Ectodermal cell (in vitro differentiated cells): ENCODE measurements at regions not wholly inside any gene's neighbourhood (a gene's known extent, or its start where the extent isn't known, plus 50 kb on each side); places are given as distances from the start of the nearest gene placed in this dataset.

Experiments used
- H3K27ac ChIP-seq: 2 replicates; pipeline ENCODE4 v1.7.0; 2013; ENCODE audit warnings: mild to moderate bottlenecking, low read depth, low read length; ENCODE audit not compliant: insufficient read depth, poor library complexity, severe bottlenecking
- H3K27me3 ChIP-seq: 2 replicates; pipeline ENCODE4 v1.7.0; 2013; ENCODE audit warnings: mild to moderate bottlenecking, low read length; ENCODE audit not compliant: insufficient read depth, control insufficient read depth, poor library complexity, severe bottlenecking
- H3K36me3 ChIP-seq: one replicate; pipeline ENCODE4 v1.7.0; 2013; ENCODE audit warnings: low read length; ENCODE audit not compliant: control insufficient read depth, insufficient read depth
- H3K4me1 ChIP-seq: one replicate; pipeline ENCODE4 v1.7.0; 2013; ENCODE audit warnings: low read length; ENCODE audit not compliant: control insufficient read depth, insufficient read depth
- H3K4me3 ChIP-seq: 2 replicates; pipeline ENCODE4 v1.7.0; 2013; ENCODE audit warnings: low read depth, low read length, control low read depth; ENCODE audit not compliant: insufficient read depth
- H3K9me3 ChIP-seq: 2 replicates; pipeline ENCODE4 v1.7.0; 2013; ENCODE audit warnings: mild to moderate bottlenecking, low read length, moderate library complexity; ENCODE audit not compliant: control insufficient read depth
- WGBS, 2 experiments: methylation state at CpG; one replicate each; pipeline ENCODE4 v1.1.7; 2013; ENCODE audit warnings: missing lambda C conversion rate in 2 of 2; 5-methylcytosine and 5-hydroxymethylcytosine counted together

DNA sequence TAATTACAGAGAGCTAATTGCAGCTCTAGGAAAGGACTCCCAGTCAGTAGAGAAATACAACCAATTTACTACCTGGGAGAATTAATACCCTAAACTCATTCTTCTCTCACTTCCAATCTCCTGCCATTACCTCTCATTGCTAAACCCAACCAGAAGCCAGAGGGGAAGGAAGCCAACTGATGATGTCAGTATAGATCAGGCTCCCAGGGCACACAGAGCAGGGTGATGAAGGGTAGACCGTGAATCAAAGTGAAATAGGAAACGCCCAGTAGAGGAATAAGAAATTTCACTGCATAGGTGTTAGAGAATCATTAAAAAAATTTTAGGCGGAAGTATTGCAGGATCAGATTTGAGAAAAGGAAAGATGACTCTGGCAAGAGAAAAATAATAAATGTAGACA is 456.8 kb upstream of the NXPH2 start:
- Histone ChIP-seq H3K27ac (no peak overlapping the region), H3K36me3 (no peaks in the 10 kb centered on the region), H3K9me3 (no peaks in the 10 kb centered on the region), H3K4me3 (no peak overlapping the region), H3K4me1 (no peaks in the 10 kb centered on the region), H3K27me3 (no peaks in the 10 kb centered on the region)
- 92 to 96% methylated on average over 3 of the region's 3 CpGs for WGBS, 2 experiments

DNA sequence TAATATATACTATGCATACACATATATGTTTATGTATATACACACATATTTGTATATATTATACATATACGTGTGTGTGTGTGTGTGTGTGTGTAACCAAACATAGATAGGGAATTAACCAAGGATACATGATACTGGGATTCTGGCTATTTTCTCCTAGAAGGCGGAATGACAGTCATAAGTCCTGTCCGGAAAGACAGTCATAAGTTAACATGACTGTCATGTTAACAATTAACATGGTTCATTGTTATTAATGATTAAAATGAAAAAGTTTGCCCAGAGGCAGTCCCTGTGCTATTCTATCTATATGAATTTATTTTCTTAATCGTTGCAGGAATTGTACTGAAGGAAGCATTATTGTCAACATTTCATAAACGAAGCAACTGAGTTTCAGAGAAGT is 450.7 kb upstream of the NXPH2 start:
- Histone ChIP-seq H3K27ac (no peak overlapping the region), H3K27me3 (no peaks in the 10 kb centered on the region), H3K4me3 (no peak overlapping the region), H3K9me3 (no peaks in the 10 kb centered on the region), H3K36me3 (no peaks in the 10 kb centered on the region), H3K4me1 (no peaks in the 10 kb centered on the region)
- WGBS, 2 experiments: 73 to 75% methylated on average over 5 of the region's 5 CpGs

DNA sequence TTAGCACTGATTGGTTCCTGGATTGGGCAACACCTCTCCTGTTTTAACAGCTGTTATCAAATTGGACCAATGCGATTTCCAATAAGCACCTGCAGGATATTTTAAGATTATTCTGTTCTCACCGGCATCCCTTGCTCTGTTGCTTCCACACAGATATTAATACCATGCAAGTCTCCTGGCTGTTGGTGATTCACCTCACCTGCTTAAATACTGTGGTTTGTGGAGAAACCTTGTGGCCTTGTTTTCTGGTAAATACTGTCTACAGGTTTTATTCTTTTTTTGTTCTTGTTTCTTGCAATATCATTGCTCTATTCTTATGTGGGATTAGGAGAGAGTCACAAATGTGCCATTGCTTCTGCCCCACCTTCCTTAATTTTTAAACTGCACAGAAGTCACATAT is 448.1 kb upstream of the NXPH2 start:
- Histone ChIP-seq H3K36me3 (no peaks in the 10 kb centered on the region), H3K27ac (no peak overlapping the region)

DNA sequence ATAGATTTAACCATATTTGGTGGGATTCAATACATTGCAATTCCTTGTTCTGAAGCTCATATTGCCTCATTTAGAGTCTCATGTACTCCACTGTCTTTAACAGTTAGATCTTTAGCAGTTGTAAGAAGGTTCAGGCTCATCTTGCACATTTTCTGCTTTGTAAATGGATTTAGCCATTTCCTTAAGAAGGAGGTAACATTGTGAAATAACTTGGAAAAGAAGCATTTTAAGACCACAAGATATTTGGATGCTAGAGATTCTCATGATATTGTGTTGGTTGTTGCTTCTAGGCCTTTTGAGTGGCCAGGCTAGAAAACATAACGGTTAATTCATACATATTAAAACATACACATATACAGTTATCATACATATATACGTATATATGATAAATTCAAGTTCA is 445.8 kb upstream of the NXPH2 start:
- no peak overlapping the region for H3K4me3 ChIP-seq
- H3K27me3 ChIP-seq: no peaks in the 10 kb centered on the region
- H3K9me3 ChIP-seq: no peaks in the 10 kb centered on the region
- H3K36me3 ChIP-seq: no peaks in the 10 kb centered on the region
- no peaks in the 10 kb centered on the region for H3K4me1 ChIP-seq
- H3K27ac ChIP-seq: no peak overlapping the region
- WGBS, 2 experiments: 100% methylated on average over 1 of the region's 2 CpGs; no CpG with 5 or more reads in 1 of the 2 experiments

More for the DNA sequence above, 448.1 kb upstream of the NXPH2 start:
- no peak overlapping the region for H3K4me3 ChIP-seq
- WGBS, 2 experiments: 93 to 97% methylated on average over 2 of the region's 2 CpGs
- H3K9me3 ChIP-seq: no peaks in the 10 kb centered on the region
- no peaks in the 10 kb centered on the region for H3K4me1 ChIP-seq
- no peaks in the 10 kb centered on the region for H3K27me3 ChIP-seq

DNA sequence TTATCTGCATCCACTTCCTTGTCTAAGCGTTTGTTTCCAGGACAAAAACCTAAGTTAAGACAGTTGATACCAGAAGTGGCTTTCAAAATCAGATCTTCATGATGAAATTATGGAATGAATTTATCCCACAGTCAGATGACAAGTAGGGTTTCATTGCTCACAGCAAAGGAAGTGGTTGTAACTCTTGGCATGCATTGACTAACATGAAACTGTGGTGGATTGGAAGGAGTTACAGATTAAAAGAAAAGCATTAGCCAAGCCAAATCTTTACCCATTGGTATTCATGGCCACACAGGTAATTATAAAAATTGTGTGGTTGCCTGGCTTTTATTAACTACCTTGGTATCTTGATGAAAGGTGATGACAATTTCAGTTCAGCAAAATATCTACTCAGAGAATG is 438.0 kb upstream of the NXPH2 start:
- Histone ChIP-seq H3K27ac (no peak overlapping the region), H3K36me3 (no peaks in the 10 kb centered on the region)
- 94 to 96% methylated on average over 1 of the region's 1 CpG for WGBS, 2 experiments

DNA sequence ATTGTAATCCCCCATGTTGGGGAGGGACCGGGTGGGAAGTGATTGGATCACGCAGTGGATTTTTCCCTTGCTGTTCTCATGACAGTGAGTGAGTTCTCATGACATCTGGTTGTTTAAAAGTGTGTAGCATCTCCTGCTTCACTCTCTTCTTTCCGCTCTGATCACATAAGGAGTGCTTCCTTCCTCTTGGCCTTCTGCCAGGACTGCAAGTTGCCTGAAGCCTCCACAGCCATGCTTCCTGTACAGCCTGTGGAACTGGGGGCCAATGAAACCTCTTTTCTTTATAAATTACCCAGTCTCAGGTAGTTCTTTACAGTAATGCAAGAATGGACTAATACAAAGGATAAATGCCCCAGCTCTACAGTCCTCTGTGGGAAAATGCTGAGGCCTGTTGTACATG is 437.5 kb upstream of the NXPH2 start:
- H3K36me3 ChIP-seq: no peaks in the 10 kb centered on the region
- no peak overlapping the region for H3K27ac ChIP-seq
- no peaks in the 10 kb centered on the region for H3K4me1 ChIP-seq
- H3K4me3 ChIP-seq: no peak overlapping the region
- no peaks in the 10 kb centered on the region for H3K27me3 ChIP-seq
- no peaks in the 10 kb centered on the region for H3K9me3 ChIP-seq
- WGBS, 2 experiments: 89 to 93% methylated on average over 3 of the region's 3 CpGs

More for the DNA sequence above, 438.0 kb upstream of the NXPH2 start:
- H3K4me1 ChIP-seq: no peaks in the 10 kb centered on the region
- H3K4me3 ChIP-seq: no peak overlapping the region
- H3K9me3 ChIP-seq: no peaks in the 10 kb centered on the region
- no peaks in the 10 kb centered on the region for H3K27me3 ChIP-seq

DNA sequence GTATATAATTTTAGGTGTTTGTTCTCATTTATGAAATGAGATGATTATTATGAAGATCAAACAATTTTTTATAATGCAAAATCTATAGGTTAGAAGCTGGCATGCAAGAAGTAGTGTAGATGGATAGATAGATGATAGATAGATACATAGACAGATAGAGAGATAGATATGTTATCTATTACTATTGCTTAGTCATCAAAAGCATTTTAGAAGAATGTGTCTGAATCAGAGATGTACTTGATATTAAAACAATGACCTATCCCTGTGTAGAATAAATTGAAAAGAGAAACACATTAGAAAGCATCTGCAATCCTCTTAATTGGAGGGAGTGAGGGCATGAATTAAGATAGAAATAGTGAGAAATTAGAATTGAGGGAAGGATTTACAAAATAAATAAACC is 436.2 kb upstream of the NXPH2 start:
- Histone ChIP-seq H3K27me3 (no peaks in the 10 kb centered on the region), H3K9me3 (no peaks in the 10 kb centered on the region), H3K27ac (no peak overlapping the region), H3K36me3 (no peaks in the 10 kb centered on the region), H3K4me3 (no peak overlapping the region), H3K4me1 (no peaks in the 10 kb centered on the region)

DNA sequence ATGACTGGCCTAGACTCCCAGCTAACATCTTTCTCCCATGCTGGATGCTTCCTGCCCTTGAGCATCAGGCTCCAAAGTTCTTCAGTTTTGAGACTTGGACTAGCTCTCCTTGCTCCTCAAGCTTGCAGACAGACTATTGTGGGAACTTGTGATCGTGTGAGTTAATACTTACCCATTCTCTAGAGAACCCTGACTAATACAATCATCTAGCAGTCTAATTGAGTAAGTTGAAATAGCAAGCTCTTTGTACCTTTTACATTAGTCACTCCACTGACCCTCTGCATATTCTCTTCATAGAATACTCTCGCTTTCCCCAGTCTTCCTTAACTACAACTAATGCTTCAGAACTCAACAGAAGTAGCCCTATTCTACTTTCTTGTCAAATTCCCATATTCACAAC is 434.6 kb upstream of the NXPH2 start:
- Histone ChIP-seq H3K27me3 (no peaks in the 10 kb centered on the region), H3K27ac (no peak overlapping the region), H3K4me1 (no peaks in the 10 kb centered on the region), H3K9me3 (no peaks in the 10 kb centered on the region), H3K36me3 (no peaks in the 10 kb centered on the region), H3K4me3 (no peak overlapping the region)
- 90 to 94% methylated on average over 2 of the region's 2 CpGs for WGBS, 2 experiments

DNA sequence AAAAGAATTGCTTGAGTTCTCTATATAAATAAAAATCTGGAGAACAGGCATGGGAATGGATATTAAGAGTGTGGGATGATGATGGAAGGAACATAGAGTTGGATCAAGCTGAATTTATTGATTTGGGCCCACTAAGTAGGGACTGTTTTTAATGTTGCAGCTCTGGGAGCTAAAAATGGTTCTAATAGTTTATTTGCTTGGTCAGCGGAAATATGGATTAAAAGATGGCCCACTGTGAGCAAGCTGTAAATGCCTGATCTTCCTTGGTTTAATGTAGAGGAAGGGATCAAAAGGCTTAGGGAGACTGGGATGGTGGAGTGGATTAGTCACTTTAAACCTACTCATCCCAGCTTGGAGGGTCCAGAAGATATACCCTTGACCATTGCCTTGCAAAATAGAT is 429.4 kb upstream of the NXPH2 start:
- no peaks in the 10 kb centered on the region for H3K9me3 ChIP-seq
- 92 to 93% methylated on average over 1 of the region's 1 CpG for WGBS, 2 experiments
- no peaks in the 10 kb centered on the region for H3K4me1 ChIP-seq

DNA sequence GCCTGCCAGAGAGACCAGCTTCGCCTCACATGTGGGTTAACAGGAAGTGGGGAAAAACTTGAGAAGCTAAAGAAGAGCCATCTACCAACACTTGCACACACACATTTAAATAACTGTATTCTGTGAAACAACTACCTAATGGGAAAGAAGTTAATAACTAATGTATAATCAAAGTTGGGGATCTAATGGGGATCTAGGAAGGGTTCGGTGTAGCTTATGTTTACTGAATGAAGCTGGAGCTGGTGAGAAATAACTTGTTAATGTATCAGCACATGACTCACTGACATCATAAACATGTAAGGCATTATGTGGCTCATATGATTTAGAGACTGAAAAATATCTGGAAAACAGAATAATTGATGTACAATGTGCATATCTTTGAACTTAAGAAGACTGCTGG is 421.3 kb upstream of the NXPH2 start:
- Histone ChIP-seq H3K4me3 (no peak overlapping the region), H3K36me3 (no peaks in the 10 kb centered on the region), H3K9me3 (no peaks in the 10 kb centered on the region), H3K27me3 (no peaks in the 10 kb centered on the region), H3K27ac (no peak overlapping the region), H3K4me1 (no peaks in the 10 kb centered on the region)
- 93 to 97% methylated on average over 2 of the region's 2 CpGs for WGBS, 2 experiments

More for the DNA sequence above, 429.4 kb upstream of the NXPH2 start:
- Histone ChIP-seq H3K36me3 (no peaks in the 10 kb centered on the region), H3K27ac (no peak overlapping the region), H3K27me3 (no peaks in the 10 kb centered on the region), H3K4me3 (no peak overlapping the region)

DNA sequence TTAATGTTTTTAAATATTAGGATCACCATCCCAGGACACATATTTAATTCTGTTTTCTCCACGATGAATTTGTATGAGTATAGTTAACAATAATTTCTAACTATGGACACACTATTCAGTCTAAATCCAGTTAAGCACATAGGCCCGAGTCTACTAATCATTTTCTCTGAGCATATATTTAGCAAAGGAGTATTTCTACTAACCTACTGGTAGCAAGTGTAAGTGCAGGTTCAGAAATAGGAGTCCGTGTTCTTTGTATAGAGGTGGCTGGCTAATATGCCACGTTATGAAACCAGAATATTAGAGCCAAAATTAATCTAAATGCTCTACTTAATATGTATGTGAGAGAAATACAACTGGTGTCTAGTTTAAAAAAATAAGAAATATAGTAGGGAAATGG is 416.6 kb upstream of the NXPH2 start:
- Histone ChIP-seq H3K4me1 (no peaks in the 10 kb centered on the region), H3K27ac (no peak overlapping the region), H3K27me3 (no peaks in the 10 kb centered on the region), H3K36me3 (no peaks in the 10 kb centered on the region), H3K4me3 (no peak overlapping the region), H3K9me3 (no peaks in the 10 kb centered on the region)
- 92% methylated on average over 2 of the region's 4 CpGs; no CpG with 5 or more reads in 1 of the 2 experiments for WGBS, 2 experiments
